ENCODE measurements at regions not wholly inside any gene's neighbourhood (a gene's known extent, or its start where the extent isn't known, plus 50 kb on each side); places are given as distances from the start of the nearest gene placed in this dataset.

DNA sequence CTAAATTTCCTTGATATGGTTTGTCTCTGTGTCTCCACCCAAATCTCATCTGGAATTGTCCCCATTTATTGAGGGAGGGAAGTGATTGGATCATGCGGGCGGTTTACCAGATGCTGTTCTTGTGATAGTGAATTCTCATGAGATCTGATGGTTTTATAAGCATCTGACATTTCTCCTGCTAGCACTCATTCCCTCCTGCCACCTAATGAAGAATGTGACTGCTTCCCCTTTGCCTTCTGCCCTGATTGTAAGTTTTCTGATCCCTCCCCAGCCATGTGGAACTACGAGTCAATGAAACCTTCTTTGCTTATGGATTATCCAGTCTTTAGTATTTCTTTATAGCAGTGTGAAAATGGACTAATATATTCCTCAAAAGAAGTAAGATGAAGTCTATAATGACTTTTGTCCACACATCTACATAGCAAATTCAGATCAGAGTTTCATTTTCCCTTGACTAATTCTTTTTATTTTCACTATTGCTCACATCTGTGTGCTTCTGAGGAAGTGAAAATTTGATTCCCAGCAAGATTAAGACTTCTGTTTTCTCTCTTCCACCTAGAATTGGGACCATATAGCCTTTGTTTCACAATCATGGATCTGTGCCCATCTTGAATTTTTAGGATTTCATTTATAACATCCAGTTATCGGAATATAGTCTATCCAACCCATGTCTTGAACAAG, 393.5 kb downstream of the DMAC1 start:
- Histone ChIP-seq H3K27ac (ENCODE audit: extremely low read length, insufficient read depth, low read length) (no peak overlapping the region), H3K4me1 (ENCODE audit: insufficient read depth, low read length) (no peaks in the 10 kb centered on the region), H3K9ac (ENCODE audit: insufficient read depth, low read depth, low read length) (no peak overlapping the region), H4K20me1 (ENCODE audit: insufficient read depth, low read length) (no peaks in the 10 kb centered on the region), H3K27me3 (ENCODE audit: control insufficient read depth in 1 of 2, insufficient read depth in 2 of 2, low read length in 2 of 2) (no peaks in the 10 kb centered on the region), H2AFZ (ENCODE audit: low read length) (no peak overlapping the region), H3K36me3 (replicated peaks in 1 of 2; ENCODE audit: control insufficient read depth in 1 of 2, insufficient read depth in 2 of 2, low read length in 2 of 2) (no peaks in the 10 kb centered on the region), H3K9me3 (ENCODE audit: low read length) (no peaks in the 10 kb centered on the region), H3K79me2 (ENCODE audit: insufficient read depth, low read length) (no peaks in the 10 kb centered on the region), H3K4me3 (replicated peaks in 1 of 3; ENCODE audit: insufficient read depth in 1 of 3, low read depth in 2 of 3, low read length in 3 of 3) (no peak overlapping the region), H3K4me2 (ENCODE audit: low read depth, low read length) (no peak overlapping the region)
- no peak for FAIRE-seq
- WGBS (ENCODE audit: low lambda C conversion rate): 26% methylated on average over 4 of the region's 4 CpGs
- in situ Hi-C loops (cut with HindIII; ENCODE audit: extremely low pct_ligation_motif_present, low pct_unique_long_range_greater_than_20kb): no loop called here
- DNase-seq (ENCODE audit: low spot score): no peak
- ChIA-PET CTCF (ENCODE audit: low intra/inter-chr PET ratio, low total read pairs) (no interaction called here), POLR2A (no interaction called here)
- ATAC-seq: no peak
- intact Hi-C loops (cut with micrococcal nuclease; ENCODE audit: unreplicated experiment): loop anchor here (2.0 kb wide), 1 partner anchor 39 kb away; no protein-coding TSS in a partner anchor
- BruUV-seq (replicated peaks): no TSS peak
- TF ChIP-seq, protein P1, sequence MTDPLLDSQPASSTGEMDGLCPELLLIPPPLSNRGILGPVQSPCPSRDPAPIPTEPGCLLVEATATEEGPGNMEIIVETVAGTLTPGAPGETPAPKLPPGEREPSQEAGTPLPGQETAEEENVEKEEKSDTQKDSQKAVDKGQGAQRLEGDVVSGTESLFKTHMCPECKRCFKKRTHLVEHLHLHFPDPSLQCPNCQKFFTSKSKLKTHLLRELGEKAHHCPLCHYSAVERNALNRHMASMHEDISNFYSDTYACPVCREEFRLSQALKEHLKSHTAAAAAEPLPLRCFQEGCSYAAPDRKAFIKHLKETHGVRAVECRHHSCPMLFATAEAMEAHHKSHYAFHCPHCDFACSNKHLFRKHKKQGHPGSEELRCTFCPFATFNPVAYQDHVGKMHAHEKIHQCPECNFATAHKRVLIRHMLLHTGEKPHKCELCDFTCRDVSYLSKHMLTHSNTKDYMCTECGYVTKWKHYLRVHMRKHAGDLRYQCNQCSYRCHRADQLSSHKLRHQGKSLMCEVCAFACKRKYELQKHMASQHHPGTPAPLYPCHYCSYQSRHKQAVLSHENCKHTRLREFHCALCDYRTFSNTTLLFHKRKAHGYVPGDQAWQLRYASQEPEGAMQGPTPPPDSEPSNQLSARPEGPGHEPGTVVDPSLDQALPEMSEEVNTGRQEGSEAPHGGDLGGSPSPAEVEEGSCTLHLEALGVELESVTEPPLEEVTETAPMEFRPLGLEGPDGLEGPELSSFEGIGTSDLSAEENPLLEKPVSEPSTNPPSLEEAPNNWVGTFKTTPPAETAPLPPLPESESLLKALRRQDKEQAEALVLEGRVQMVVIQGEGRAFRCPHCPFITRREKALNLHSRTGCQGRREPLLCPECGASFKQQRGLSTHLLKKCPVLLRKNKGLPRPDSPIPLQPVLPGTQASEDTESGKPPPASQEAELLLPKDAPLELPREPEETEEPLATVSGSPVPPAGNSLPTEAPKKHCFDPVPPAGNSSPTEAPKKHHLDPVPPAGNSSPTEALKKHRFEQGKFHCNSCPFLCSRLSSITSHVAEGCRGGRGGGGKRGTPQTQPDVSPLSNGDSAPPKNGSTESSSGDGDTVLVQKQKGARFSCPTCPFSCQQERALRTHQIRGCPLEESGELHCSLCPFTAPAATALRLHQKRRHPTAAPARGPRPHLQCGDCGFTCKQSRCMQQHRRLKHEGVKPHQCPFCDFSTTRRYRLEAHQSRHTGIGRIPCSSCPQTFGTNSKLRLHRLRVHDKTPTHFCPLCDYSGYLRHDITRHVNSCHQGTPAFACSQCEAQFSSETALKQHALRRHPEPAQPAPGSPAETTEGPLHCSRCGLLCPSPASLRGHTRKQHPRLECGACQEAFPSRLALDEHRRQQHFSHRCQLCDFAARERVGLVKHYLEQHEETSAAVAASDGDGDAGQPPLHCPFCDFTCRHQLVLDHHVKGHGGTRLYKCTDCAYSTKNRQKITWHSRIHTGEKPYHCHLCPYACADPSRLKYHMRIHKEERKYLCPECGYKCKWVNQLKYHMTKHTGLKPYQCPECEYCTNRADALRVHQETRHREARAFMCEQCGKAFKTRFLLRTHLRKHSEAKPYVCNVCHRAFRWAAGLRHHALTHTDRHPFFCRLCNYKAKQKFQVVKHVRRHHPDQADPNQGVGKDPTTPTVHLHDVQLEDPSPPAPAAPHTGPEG (CRISPR knock-in tag; IDR thresholded peaks at IDR 0.05): no peak
- no peak for TF ChIP-seq ZSCAN29 (CRISPR knock-in tag; conservative IDR thresholded peaks at IDR 0.05)
- TF ChIP-seq ARID3A (IDR thresholded peaks at IDR 0.05; ENCODE audit: low read depth, low read length): no peak
- TF ChIP-seq, protein P2, sequence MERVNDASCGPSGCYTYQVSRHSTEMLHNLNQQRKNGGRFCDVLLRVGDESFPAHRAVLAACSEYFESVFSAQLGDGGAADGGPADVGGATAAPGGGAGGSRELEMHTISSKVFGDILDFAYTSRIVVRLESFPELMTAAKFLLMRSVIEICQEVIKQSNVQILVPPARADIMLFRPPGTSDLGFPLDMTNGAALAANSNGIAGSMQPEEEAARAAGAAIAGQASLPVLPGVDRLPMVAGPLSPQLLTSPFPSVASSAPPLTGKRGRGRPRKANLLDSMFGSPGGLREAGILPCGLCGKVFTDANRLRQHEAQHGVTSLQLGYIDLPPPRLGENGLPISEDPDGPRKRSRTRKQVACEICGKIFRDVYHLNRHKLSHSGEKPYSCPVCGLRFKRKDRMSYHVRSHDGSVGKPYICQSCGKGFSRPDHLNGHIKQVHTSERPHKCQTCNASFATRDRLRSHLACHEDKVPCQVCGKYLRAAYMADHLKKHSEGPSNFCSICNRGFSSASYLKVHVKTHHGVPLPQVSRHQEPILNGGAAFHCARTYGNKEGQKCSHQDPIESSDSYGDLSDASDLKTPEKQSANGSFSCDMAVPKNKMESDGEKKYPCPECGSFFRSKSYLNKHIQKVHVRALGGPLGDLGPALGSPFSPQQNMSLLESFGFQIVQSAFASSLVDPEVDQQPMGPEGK (CRISPR knock-in tag; IDR thresholded peaks at IDR 0.05): no peak
- TF ChIP-seq NFAT5 (CRISPR knock-in tag; IDR thresholded peaks at IDR 0.05): no peak
- TF ChIP-seq BHLHE40 (IDR thresholded peaks at IDR 0.05; ENCODE audit: low read length): no peak

Measured in HepG2 (cell line).